Smooth muscle cell (in vitro differentiated cells): ENCODE measurements at regions not wholly inside any gene's neighbourhood (a gene's known extent, or its start where the extent isn't known, plus 50 kb on each side); places are given as distances from the start of the nearest gene placed in this dataset.
"Not testable (repeated sequence)": the region's sequence is repeated elsewhere in the genome, so short reads cannot be mapped to it uniquely, and the experiment has no call there.

Experiments used
- DNase-seq: peaks from one replicate; lab custom pipeline; 2025; ENCODE audit not compliant: unreplicated experiment; lab: John Stamatoyannopoulos, UW
- H2AFZ ChIP-seq: fragments of 200-600 bp; sonication (generic); 2 replicates; pipeline ENCODE4 v1.6.0; 2016; ENCODE audit warnings: antibody characterized with exemption, low read depth, mild to moderate bottlenecking
- H3F3A ChIP-seq: fragments of 200-600 bp; sonication (generic); 2 replicates; pipeline ENCODE4 v1.6.0; 2017; ENCODE audit warnings: antibody characterized with exemption, low read depth
- H3K27ac ChIP-seq: fragments of 200-600 bp; sonication (generic); 2 replicates; pipeline ENCODE4 v1.5.1; 2016; ENCODE audit warnings: low read depth, mild to moderate bottlenecking
- H3K27me3 ChIP-seq: fragments of 200-600 bp; sonication (generic); 2 replicates; pipeline ENCODE4 v1.6.1; 2016; ENCODE audit warnings: low read depth, mild to moderate bottlenecking
- H3K36me3 ChIP-seq: fragments of 200-600 bp; sonication (generic); 2 replicates; pipeline ENCODE4 v1.5.1; 2016; ENCODE audit warnings: low read depth
- H3K4me1 ChIP-seq: fragments of 200-600 bp; sonication (generic); 2 replicates; pipeline ENCODE4 v1.5.1; 2016; ENCODE audit warnings: low read depth
- H3K4me2 ChIP-seq: fragments of 200-600 bp; sonication (generic); 2 replicates; pipeline ENCODE4 v1.6.0; 2016; ENCODE audit warnings: mild to moderate bottlenecking
- H3K4me3 ChIP-seq: fragments of 200-600 bp; sonication (generic); 2 replicates; pipeline ENCODE4 v1.5.1; 2016; ENCODE audit warnings: mild to moderate bottlenecking
- H3K79me2 ChIP-seq: fragments of 200-600 bp; sonication (generic); 2 replicates; pipeline ENCODE4 v1.6.0; 2016; ENCODE audit warnings: low read depth, mild to moderate bottlenecking
- H3K9ac ChIP-seq: fragments of 200-600 bp; sonication (generic); 2 replicates; pipeline ENCODE4 v1.6.0; 2016; ENCODE audit warnings: low read depth
- H3K9me3 ChIP-seq: fragments of 200-600 bp; sonication (generic); replicated peaks from 2 replicates; pipeline ENCODE4 v1.5.1; 2016; ENCODE audit warnings: low read depth
- H4K20me1 ChIP-seq: fragments of 200-600 bp; sonication (generic); 2 replicates; pipeline ENCODE4 v1.6.0; 2016; ENCODE audit warnings: low read depth
- WGBS: methylation state at CpG from one replicate; pipeline ENCODE4 v1.1.7; 2016; ENCODE audit warnings: low lambda C conversion rate; 5-methylcytosine and 5-hydroxymethylcytosine counted together
- TF ChIP-seq, protein P1 (sequence below): fragments of 200-600 bp; sonication (generic); IDR thresholded peaks from 2 replicates; pipeline ENCODE4 v1.5.1; 2017; ENCODE audit warnings: borderline replicate concordance, mild to moderate bottlenecking, antibody characterized with exemption; ENCODE audit not compliant: insufficient read depth, poor library complexity, severe bottlenecking

DNA sequence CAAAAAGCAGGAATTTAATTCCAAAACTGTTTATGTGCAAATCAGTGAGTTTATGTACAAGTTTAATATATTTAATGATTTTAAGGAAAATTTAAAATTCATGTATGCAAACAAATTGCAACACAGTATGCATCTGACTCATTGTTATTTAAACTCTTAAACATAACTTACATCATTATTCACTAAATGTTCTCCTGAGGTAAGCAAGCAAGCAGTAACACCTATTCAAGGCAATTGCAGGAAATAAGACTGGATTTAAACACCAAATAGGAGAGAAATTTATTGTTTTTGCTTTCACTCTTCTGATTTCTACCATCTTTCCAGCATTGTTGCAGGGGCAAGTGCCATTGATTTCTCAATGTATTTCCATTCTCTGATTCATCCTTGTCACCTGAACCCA, 239.5 kb downstream of the TFAP2A start:
- Histone ChIP-seq H4K20me1 (no peaks in the 10 kb centered on the region), H3K79me2 (no peaks in the 10 kb centered on the region), H3K27me3 (no peaks in the 10 kb centered on the region), H3K9ac (no peak overlapping the region), H3K36me3 (no peaks in the 10 kb centered on the region), H3K4me2 (no peak overlapping the region), H2AFZ (no peak overlapping the region), H3K4me1 (peaks cover 5% of the 10 kb centered on the region), H3K4me3 (no peak overlapping the region), H3K27ac (no peak overlapping the region), H3K9me3 (no peaks in the 10 kb centered on the region), H3F3A (no peaks in the 10 kb centered on the region)
- TF ChIP-seq, protein P1, sequence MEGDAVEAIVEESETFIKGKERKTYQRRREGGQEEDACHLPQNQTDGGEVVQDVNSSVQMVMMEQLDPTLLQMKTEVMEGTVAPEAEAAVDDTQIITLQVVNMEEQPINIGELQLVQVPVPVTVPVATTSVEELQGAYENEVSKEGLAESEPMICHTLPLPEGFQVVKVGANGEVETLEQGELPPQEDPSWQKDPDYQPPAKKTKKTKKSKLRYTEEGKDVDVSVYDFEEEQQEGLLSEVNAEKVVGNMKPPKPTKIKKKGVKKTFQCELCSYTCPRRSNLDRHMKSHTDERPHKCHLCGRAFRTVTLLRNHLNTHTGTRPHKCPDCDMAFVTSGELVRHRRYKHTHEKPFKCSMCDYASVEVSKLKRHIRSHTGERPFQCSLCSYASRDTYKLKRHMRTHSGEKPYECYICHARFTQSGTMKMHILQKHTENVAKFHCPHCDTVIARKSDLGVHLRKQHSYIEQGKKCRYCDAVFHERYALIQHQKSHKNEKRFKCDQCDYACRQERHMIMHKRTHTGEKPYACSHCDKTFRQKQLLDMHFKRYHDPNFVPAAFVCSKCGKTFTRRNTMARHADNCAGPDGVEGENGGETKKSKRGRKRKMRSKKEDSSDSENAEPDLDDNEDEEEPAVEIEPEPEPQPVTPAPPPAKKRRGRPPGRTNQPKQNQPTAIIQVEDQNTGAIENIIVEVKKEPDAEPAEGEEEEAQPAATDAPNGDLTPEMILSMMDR: no peak
- no peak for DNase-seq

DNA sequence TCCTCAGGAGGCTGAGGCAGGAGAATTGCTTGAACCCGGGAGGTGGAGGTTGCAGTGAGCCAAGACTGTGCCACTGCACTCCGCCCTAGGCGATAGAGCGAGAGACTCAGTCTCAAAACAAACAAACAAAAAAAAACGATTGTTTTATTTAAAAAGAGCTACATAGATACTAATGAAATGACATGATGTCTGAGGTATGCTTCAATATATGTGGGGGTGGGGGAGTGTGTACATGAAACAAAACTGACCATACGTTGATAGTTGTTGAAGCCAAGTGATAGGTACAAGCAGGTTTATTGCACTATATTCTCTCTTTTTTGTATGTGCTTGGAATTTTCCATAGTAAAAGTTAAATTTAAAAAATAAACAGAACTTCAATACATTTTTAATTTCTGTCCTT, 240.1 kb downstream of the TFAP2A start:
- H3K27me3 ChIP-seq: no peaks in the 10 kb centered on the region
- H3K9me3 ChIP-seq: no peaks in the 10 kb centered on the region
- no peak overlapping the region for H3K9ac ChIP-seq
- no peak for DNase-seq
- no peak overlapping the region for H3K4me3 ChIP-seq
- no peaks in the 10 kb centered on the region for H3F3A ChIP-seq
- no peak overlapping the region for H3K4me2 ChIP-seq
- no peaks in the 10 kb centered on the region for H3K79me2 ChIP-seq
- H4K20me1 ChIP-seq: no peaks in the 10 kb centered on the region
- H3K27ac ChIP-seq: no peak overlapping the region
- peaks cover 5% of the 10 kb centered on the region for H3K4me1 ChIP-seq
- H2AFZ ChIP-seq: no peak overlapping the region
- no peaks in the 10 kb centered on the region for H3K36me3 ChIP-seq
- TF ChIP-seq, protein P1: no peak
- WGBS: 92% methylated on average over 6 of the region's 6 CpGs

GRCh38 chr6:10174056-10174455, 240.8 kb downstream of the TFAP2A start:
- Histone ChIP-seq H3F3A (no peaks in the 10 kb centered on the region), H3K79me2 (no peaks in the 10 kb centered on the region), H3K27me3 (no peaks in the 10 kb centered on the region), H2AFZ (no peak overlapping the region), H3K4me2 (no peak overlapping the region), H3K27ac (no peak overlapping the region), H3K36me3 (no peaks in the 10 kb centered on the region), H3K4me3 (no peak overlapping the region), H4K20me1 (no peaks in the 10 kb centered on the region), H3K4me1 (peaks cover 5% of the 10 kb centered on the region), H3K9ac (no peak overlapping the region), H3K9me3 (no peaks in the 10 kb centered on the region)
- DNase-seq: no peak
- TF ChIP-seq, protein P1: no peak
- WGBS: 94% methylated on average over 3 of the region's 3 CpGs

DNA sequence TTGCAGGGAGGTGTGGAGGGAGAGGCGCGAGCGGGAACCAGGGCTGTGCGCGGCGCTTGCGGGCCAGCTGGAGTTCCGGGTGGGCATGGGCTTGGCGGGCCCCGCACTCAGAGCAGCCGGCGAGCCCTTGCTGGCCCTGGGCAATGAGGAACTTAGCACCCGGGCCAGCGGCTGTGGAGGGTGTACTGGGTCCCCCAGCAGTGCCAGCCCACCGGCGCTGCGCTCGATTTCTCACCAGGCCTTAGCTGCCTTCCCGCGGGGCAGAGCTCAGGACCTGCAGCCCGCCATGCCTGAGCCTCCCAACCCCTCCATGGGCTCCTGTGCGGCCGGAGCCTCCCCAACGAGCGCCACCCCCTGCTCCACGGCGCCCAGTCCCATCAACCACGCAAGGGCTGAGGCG, 243.2 kb downstream of the TFAP2A start:
- not testable (repeated sequence) for H3K36me3 ChIP-seq, H3K27ac ChIP-seq
- 98% methylated on average over 27 of the region's 29 CpGs for WGBS

More for the DNA sequence above, 243.2 kb downstream of the TFAP2A start:
- not testable (repeated sequence) for H3K27me3 ChIP-seq, H3K4me1 ChIP-seq, H3K4me3 ChIP-seq, H3F3A ChIP-seq, DNase-seq, H3K4me2 ChIP-seq, H3K79me2 ChIP-seq, H3K9ac ChIP-seq, H4K20me1 ChIP-seq, H3K9me3 ChIP-seq, H2AFZ ChIP-seq
